CD4-positive, alpha-beta T cell (primary cell): ENCODE measurements at regions not wholly inside any gene's neighbourhood (a gene's known extent, or its start where the extent isn't known, plus 50 kb on each side); places are given as distances from the start of the nearest gene placed in this dataset.

ENCODE experiments used
- ATAC-seq: fragments of 200-7000 bp; cut with Tn5 transposase; one replicate; pipeline ENCODE4 v1.10.0; 2022; ENCODE audit warnings: mild to moderate bottlenecking; ENCODE audit not compliant: poor library complexity
- CTCF ChIA-PET: fragments of 350-600 bp; sonication (Branson Sonifier 250); formaldehyde crosslinking; loops from one replicate; lab custom pipeline; 2021; ENCODE audit warnings: antibody characterized with exemption, inconsistent platforms; lab: Charles Lee
- POLR2A ChIA-PET: fragments of 350-600 bp; sonication (Branson Sonifier 250); formaldehyde crosslinking; loops from one replicate; lab custom pipeline; 2021; ENCODE audit warnings: antibody characterized with exemption, inconsistent platforms; lab: Charles Lee
- DNase-seq, 14 experiments: peaks; one replicate each; pipeline ENCODE4 v3.0.0-alpha.2; 2013 to 2020; ENCODE audit warnings: mixed read lengths in 2 of 14
- H3K27ac ChIP-seq, 2 donors: one replicate each; pipeline versions ENCODE4 v1.5.1 to v1.7.0; 2013; ENCODE audit warnings: low read length in 2 of 2, low read depth in 1 of 2, mild to moderate bottlenecking in 1 of 2
- H3K27me3 ChIP-seq, 2 experiments: 1 replicate in 1 of 2; 2 replicates in 1 of 2; pipeline versions ENCODE4 v1.6.1 to v1.7.0; 2013; ENCODE audit warnings: low read length in 2 of 2, control low read depth in 1 of 2, mild to moderate bottlenecking in 1 of 2, moderate library complexity in 1 of 2; ENCODE audit not compliant: insufficient read depth in 2 of 2, control insufficient read depth in 1 of 2
- H3K36me3 ChIP-seq: one replicate; pipeline ENCODE4 v1.6.1; 2013; ENCODE audit warnings: low read length, control low read depth; ENCODE audit not compliant: insufficient read depth
- H3K4me1 ChIP-seq: one replicate; pipeline ENCODE4 v1.6.1; 2013; ENCODE audit warnings: low read length, control low read depth; ENCODE audit not compliant: insufficient read depth
- H3K4me3 ChIP-seq: one replicate; pipeline ENCODE4 v1.5.1; 2013; ENCODE audit warnings: mild to moderate bottlenecking, low read length, moderate library complexity
- H3K9me3 ChIP-seq, 2 experiments: 1 replicate in 1 of 2; 2 replicates in 1 of 2; pipeline versions ENCODE4 v1.6.1 to v1.7.0; 2013; ENCODE audit warnings: low read length in 2 of 2, mild to moderate bottlenecking in 2 of 2, control low read depth in 1 of 2, moderate library complexity in 1 of 2; ENCODE audit not compliant: control insufficient read depth in 1 of 2, insufficient read depth in 1 of 2
- H3K27ac Mint-ChIP-seq: one replicate; pipeline ENCODE4 v1.8.0; 2020; ENCODE audit warnings: mixed read lengths
- H3K27me3 Mint-ChIP-seq: one replicate; pipeline ENCODE4 v1.8.0; 2021; ENCODE audit warnings: mixed read lengths
- H3K36me3 Mint-ChIP-seq: one replicate; pipeline ENCODE4 v1.8.0; 2021; ENCODE audit warnings: low read depth, mixed read lengths
- H3K4me1 Mint-ChIP-seq: one replicate; pipeline ENCODE4 v1.8.0; 2021; ENCODE audit warnings: low read depth, mixed read lengths
- H3K4me3 Mint-ChIP-seq: one replicate; pipeline ENCODE4 v1.8.0; 2020; ENCODE audit warnings: mild to moderate bottlenecking, mixed read lengths
- H3K9me3 Mint-ChIP-seq: one replicate; pipeline ENCODE4 v1.8.0; 2020; ENCODE audit warnings: mixed read lengths
- CTCF ChIP-seq: fragments of 200-600 bp; IDR thresholded peaks from one replicate; pipeline ENCODE4 v1.8.0; 2022; ENCODE audit warnings: antibody characterized with exemption, mild to moderate bottlenecking
- intact Hi-C, 2 experiments: fragments of 100-400 bp; cut with DNase I in 1 of 2; cut with micrococcal nuclease in 1 of 2; formaldehyde crosslinking; loops; one replicate each; pipeline versions ENCODE4 v1.15.1 to v1.9.0; 2023 to 2025; cut with DNase I, micrococcal nuclease

GRCh38 chr9:135344915-135345500 is 134.6 kb upstream of the PPP1R26 start:
- H3K9me3 ChIP-seq = peaks cover 0 to 5% of the 10 kb centered on the region in 2 experiments
- no peak for TF ChIP-seq CTCF
- DNase-seq (no peak), ATAC-seq (no peak)
- Mint-ChIP-seq H3K4me1 (no peaks in the 10 kb centered on the region), H3K27me3 (peaks cover 10% of the 10 kb centered on the region), H3K4me3 (no peak overlapping the region), H3K27ac (no peak overlapping the region), H3K36me3 (no peaks in the 10 kb centered on the region), H3K9me3 (no peaks in the 10 kb centered on the region)
- intact Hi-C loops = loop anchor here (1.0 to 10.0 kb wide), 3 partner anchors 896 to 1170 kb away; no protein-coding TSS in a partner anchor
- no peak overlapping the region for H3K4me3 ChIP-seq
- H3K27ac ChIP-seq = no peak overlapping the region
- POLR2A ChIA-PET = no interaction called here
- H3K36me3 ChIP-seq = no peaks in the 10 kb centered on the region
- no peaks in the 10 kb centered on the region for H3K4me1 ChIP-seq
- CTCF ChIA-PET = no interaction called here
- peaks cover 0 to 6% of the 10 kb centered on the region in 2 experiments for H3K27me3 ChIP-seq

- no peaks in the 10 kb centered on the region for H3K9me3 Mint-ChIP-seq
- Histone ChIP-seq H3K27me3 (peaks cover 0 to 6% of the 10 kb centered on the region in 2 experiments), H3K4me3 (no peak overlapping the region), H3K36me3 (no peaks in the 10 kb centered on the region), H3K4me1 (no peaks in the 10 kb centered on the region), H3K27ac (no peak overlapping the region), H3K9me3 (peaks cover 0 to 5% of the 10 kb centered on the region in 2 experiments)
- CTCF ChIA-PET = no interaction called here
- no peaks in the 10 kb centered on the region for H3K4me1 Mint-ChIP-seq
- H3K27ac Mint-ChIP-seq = no peak overlapping the region
- H3K27me3 Mint-ChIP-seq = peaks cover 10% of the 10 kb centered on the region
- ATAC-seq (no peak), DNase-seq (no peak)
- H3K4me3 Mint-ChIP-seq = no peak overlapping the region
- POLR2A ChIA-PET = no interaction called here
- H3K36me3 Mint-ChIP-seq = no peaks in the 10 kb centered on the region
- intact Hi-C loops = loop anchor here in 1 of 2 experiments (10.0 kb wide), 1 partner anchor 1171 kb away; no protein-coding TSS in a partner anchor
- no peak for TF ChIP-seq CTCF
These were observed 133.7 kb upstream of the PPP1R26 start for GRCh38 chr9:135345775-135346433.

- intact Hi-C loops = loop anchor here in 1 of 2 experiments (10.0 kb wide), 1 partner anchor 1172 kb away; no protein-coding TSS in a partner anchor
These were observed 133.0 kb upstream of the PPP1R26 start for GRCh38 chr9:135346438-135347050.

More at GRCh38 chr9:135346438-135347050, 133.0 kb upstream of the PPP1R26 start:
- no peaks in the 10 kb centered on the region for H3K9me3 Mint-ChIP-seq
- no peak overlapping the region for H3K4me3 Mint-ChIP-seq
- no peak overlapping the region for H3K27ac Mint-ChIP-seq
- no peaks in the 10 kb centered on the region for H3K36me3 ChIP-seq
- no peak for TF ChIP-seq CTCF
- no peak for DNase-seq
- H3K4me1 ChIP-seq = no peaks in the 10 kb centered on the region
- H3K36me3 Mint-ChIP-seq = no peaks in the 10 kb centered on the region
- CTCF ChIA-PET = no interaction called here
- no peak overlapping the region for H3K27ac ChIP-seq
- ATAC-seq = no peak
- no peak overlapping the region for H3K4me3 ChIP-seq
- POLR2A ChIA-PET = no interaction called here
- H3K4me1 Mint-ChIP-seq = no peaks in the 10 kb centered on the region
- H3K9me3 ChIP-seq = peaks cover 0 to 6% of the 10 kb centered on the region in 2 experiments
- peaks cover 10% of the 10 kb centered on the region for H3K27me3 Mint-ChIP-seq
- H3K27me3 ChIP-seq = peaks cover 0 to 6% of the 10 kb centered on the region in 2 experiments
